IMR-90 (cell line): ENCODE measurements at regions not wholly inside any gene's neighbourhood (a gene's known extent, or its start where the extent isn't known, plus 50 kb on each side); places are given as distances from the start of the nearest gene placed in this dataset.

Experiments used
- ATAC-seq: fragments of 200-7000 bp; cut with Tn5 transposase; 2 replicates; pipeline ENCODE4 v1.9.1; 2020; ENCODE audit warnings: low read depth, mild to moderate bottlenecking, moderate library complexity
- BruUV-seq: library from RNA; stranded (reverse); fragments of 400-500 nt; replicated peaks from 2 replicates; lab custom pipeline; 2021; lab: Mats Ljungman, UMichigan
- CTCF ChIA-PET: fragments of 300-600 bp; formaldehyde crosslinking; extraction: SDS; loops from one replicate; lab custom pipeline; 2021; ENCODE audit warnings: antibody characterized with exemption; lab: Yijun Ruan, JAX
- POLR2A ChIA-PET: fragments of 300-600 bp; sonication (Branson Sonifier 250); formaldehyde crosslinking; loops from one replicate; lab custom pipeline; 2022; ENCODE audit warnings: antibody characterized with exemption; ENCODE audit not compliant: unreplicated experiment; lab: Charles Lee
- DNase-seq: peaks from one replicate; pipeline ENCODE4 v3.0.0; 2013
- H2AFZ ChIP-seq: replicated peaks from 2 replicates; pipeline ENCODE3; 2013; ENCODE audit warnings: low read length, mild to moderate bottlenecking; ENCODE audit not compliant: poor library complexity
- H2AK5ac ChIP-seq: 2 replicates; pipeline ENCODE4 v1.6.1; 2013; ENCODE audit warnings: low read depth, low read length, inconsistent platforms
- H2AK9ac ChIP-seq: replicated peaks from 2 replicates; pipeline ENCODE3; 2013; ENCODE audit warnings: mild to moderate bottlenecking, low read depth, low read length, moderate library complexity; ENCODE audit not compliant: poor library complexity
- H2BK120ac ChIP-seq: 2 replicates; pipeline ENCODE4 v1.6.1; 2013; ENCODE audit warnings: low read depth, low read length, inconsistent platforms
- H2BK15ac ChIP-seq: 3 replicates; pipeline ENCODE4 v1.6.1; 2013; ENCODE audit warnings: low read depth, low read length, inconsistent platforms
- H2BK20ac ChIP-seq: 2 replicates; pipeline ENCODE4 v1.6.1; 2013; ENCODE audit warnings: low read depth, mild to moderate bottlenecking, inconsistent platforms, low read length, moderate library complexity
- H2BK5ac ChIP-seq: 2 replicates; pipeline ENCODE4 v1.6.1; 2013; ENCODE audit warnings: mild to moderate bottlenecking, low read depth, low read length, inconsistent platforms; ENCODE audit not compliant: poor library complexity, severe bottlenecking
- H3K14ac ChIP-seq: replicated peaks from 2 replicates; pipeline ENCODE4 v1.6.1; 2013; ENCODE audit warnings: low read depth, low read length, inconsistent platforms
- H3K18ac ChIP-seq: 2 replicates; pipeline ENCODE4 v1.6.1; 2013; ENCODE audit warnings: low read depth, low read length, control low read depth
- H3K23ac ChIP-seq: 2 replicates; pipeline ENCODE4 v1.6.1; 2013; ENCODE audit warnings: low read depth, low read length, inconsistent platforms
- H3K27ac ChIP-seq: 2 replicates; pipeline ENCODE4 v1.5.1; 2013; ENCODE audit warnings: mild to moderate bottlenecking, control low read depth, low read length; ENCODE audit not compliant: insufficient read depth
- H3K27me3 ChIP-seq: 2 replicates; pipeline ENCODE4 v1.6.1; 2013; ENCODE audit warnings: low read length; ENCODE audit not compliant: control insufficient read depth, insufficient read depth
- H3K36me3 ChIP-seq: 2 replicates; pipeline ENCODE4 v1.6.1; 2013; ENCODE audit warnings: low read length, mixed read lengths; ENCODE audit not compliant: control insufficient read depth, insufficient read depth
- H3K4ac ChIP-seq: 2 replicates; pipeline ENCODE4 v1.6.1; 2013; ENCODE audit warnings: low read depth, low read length, inconsistent platforms
- H3K4me1 ChIP-seq: 2 replicates; pipeline ENCODE4 v1.6.1; 2013; ENCODE audit warnings: low read length, mixed read lengths; ENCODE audit not compliant: control insufficient read depth, insufficient read depth
- H3K4me2 ChIP-seq: 2 replicates; pipeline ENCODE4 v1.6.1; 2013; ENCODE audit warnings: low read depth, mild to moderate bottlenecking, control low read depth, low read length, moderate library complexity
- H3K4me3 ChIP-seq: 2 replicates; pipeline ENCODE4 v1.5.1; 2013; ENCODE audit warnings: low read depth, mild to moderate bottlenecking, control low read depth, low read length, moderate library complexity; ENCODE audit not compliant: insufficient read depth
- H3K56ac ChIP-seq: 2 replicates; pipeline ENCODE4 v1.6.1; 2013; ENCODE audit warnings: low read length, inconsistent platforms; ENCODE audit not compliant: insufficient read depth; ENCODE audit errors: extremely low read depth
- H3K79me1 ChIP-seq, 2 experiments: 2 replicates each; pipeline ENCODE4 v1.6.1; 2013; ENCODE audit warnings: low read length in 2 of 2, inconsistent platforms in 1 of 2, low read depth in 1 of 2
- H3K9ac ChIP-seq: 2 replicates; pipeline ENCODE4 v1.6.1; 2013; ENCODE audit warnings: low read depth, low read length, control low read depth
- H3K9me1 ChIP-seq: 2 replicates; pipeline ENCODE4 v1.6.1; 2013; ENCODE audit warnings: low read length, inconsistent platforms; ENCODE audit not compliant: insufficient read depth
- H3K9me3 ChIP-seq: 2 replicates; pipeline ENCODE4 v1.6.1; 2013; ENCODE audit warnings: low read length; ENCODE audit not compliant: control insufficient read depth, insufficient read depth
- H4K20me1 ChIP-seq: 2 replicates; pipeline ENCODE4 v1.6.1; 2013; ENCODE audit warnings: low read length, inconsistent platforms; ENCODE audit not compliant: insufficient read depth
- H4K5ac ChIP-seq: 2 replicates; pipeline ENCODE4 v1.6.1; 2013; ENCODE audit warnings: mild to moderate bottlenecking, low read depth, low read length, control low read depth
- H4K8ac ChIP-seq, 2 experiments: 2 replicates each; pipeline ENCODE4 v1.6.1; 2013; ENCODE audit warnings: low read depth in 2 of 2, low read length in 2 of 2, control low read depth in 1 of 2, inconsistent platforms in 1 of 2
- H4K91ac ChIP-seq: 2 replicates; pipeline ENCODE4 v1.6.1; 2013; ENCODE audit warnings: low read depth, low read length, inconsistent platforms; ENCODE audit not compliant: insufficient read depth
- BHLHE40 ChIP-seq: fragments of 150-350 bp; IDR thresholded peaks from 2 replicates; pipeline ENCODE4 v1.6.1; 2016; ENCODE audit warnings: mild to moderate bottlenecking, low read depth, low read length
- CEBPB ChIP-seq: IDR thresholded peaks from 2 replicates; pipeline ENCODE4 v1.6.1; 2012; ENCODE audit warnings: low read depth, low read length, improper control_type of control experiment
- CHD1 ChIP-seq: IDR thresholded peaks from 2 replicates; pipeline ENCODE4 v1.6.1; 2012; ENCODE audit warnings: low read depth, low read length, improper control_type of control experiment
- CTCF ChIP-seq: conservative IDR thresholded peaks from 2 replicates; pipeline ENCODE4 v1.5.1; 2012; ENCODE audit warnings: mild to moderate bottlenecking, low read depth, low read length, improper control_type of control experiment
- MAFK ChIP-seq: IDR thresholded peaks from 2 replicates; pipeline ENCODE4 v1.6.1; 2012; ENCODE audit warnings: low read depth, low read length, improper control_type of control experiment
- MAZ ChIP-seq: IDR thresholded peaks from 2 replicates; pipeline ENCODE4 v1.6.1; 2012; ENCODE audit warnings: low read depth, mild to moderate bottlenecking, low read length, improper control_type of control experiment, moderate library complexity, borderline replicate concordance
- NFE2L2 ChIP-seq: fragments of 150-350 bp; IDR thresholded peaks from 2 replicates; pipeline ENCODE4 v1.6.1; 2016; ENCODE audit warnings: low read depth, mild to moderate bottlenecking, low read length
- RCOR1 ChIP-seq: IDR thresholded peaks from 2 replicates; pipeline ENCODE4 v1.6.1; 2012; ENCODE audit warnings: mild to moderate bottlenecking, low read length, improper control_type of control experiment; ENCODE audit not compliant: insufficient replicate concordance
- WGBS, 2 experiments: methylation state at CpG; one replicate each; pipeline versions ENCODE4 v1.1.5 to v1.1.7; 2013; ENCODE audit warnings: missing lambda C conversion rate in 2 of 2; ENCODE audit not compliant: insufficient read length in 1 of 2; ENCODE audit errors: extremely low coverage in 2 of 2; 5-methylcytosine and 5-hydroxymethylcytosine counted together
- dilution Hi-C: fragments of 300-500 bp; cut with HindIII; formaldehyde crosslinking; loops from one replicate; pipeline ENCODE4 v1.14.3; 2018; ENCODE audit warnings: low sequenced_read_pairs; ENCODE audit not compliant: unreplicated experiment
- in situ Hi-C: fragments of 300-500 bp; cut with MboI; formaldehyde crosslinking; loops from 3 replicates; pipeline ENCODE4 v1.14.3; 2019; ENCODE audit warnings: low sequenced_read_pairs, inconsistent platforms, mixed read lengths
- intact Hi-C: fragments of 100-400 bp; cut with micrococcal nuclease; formaldehyde crosslinking; loops from 2 replicates; pipeline ENCODE4 v1.10.0; 2022
- TF ChIP-seq, protein P1 (sequence below): fragments of 150-350 bp; IDR thresholded peaks from 2 replicates; pipeline ENCODE4 v1.6.1; 2017; ENCODE audit warnings: mild to moderate bottlenecking, antibody characterized with exemption, low read length, low read depth

DNA sequence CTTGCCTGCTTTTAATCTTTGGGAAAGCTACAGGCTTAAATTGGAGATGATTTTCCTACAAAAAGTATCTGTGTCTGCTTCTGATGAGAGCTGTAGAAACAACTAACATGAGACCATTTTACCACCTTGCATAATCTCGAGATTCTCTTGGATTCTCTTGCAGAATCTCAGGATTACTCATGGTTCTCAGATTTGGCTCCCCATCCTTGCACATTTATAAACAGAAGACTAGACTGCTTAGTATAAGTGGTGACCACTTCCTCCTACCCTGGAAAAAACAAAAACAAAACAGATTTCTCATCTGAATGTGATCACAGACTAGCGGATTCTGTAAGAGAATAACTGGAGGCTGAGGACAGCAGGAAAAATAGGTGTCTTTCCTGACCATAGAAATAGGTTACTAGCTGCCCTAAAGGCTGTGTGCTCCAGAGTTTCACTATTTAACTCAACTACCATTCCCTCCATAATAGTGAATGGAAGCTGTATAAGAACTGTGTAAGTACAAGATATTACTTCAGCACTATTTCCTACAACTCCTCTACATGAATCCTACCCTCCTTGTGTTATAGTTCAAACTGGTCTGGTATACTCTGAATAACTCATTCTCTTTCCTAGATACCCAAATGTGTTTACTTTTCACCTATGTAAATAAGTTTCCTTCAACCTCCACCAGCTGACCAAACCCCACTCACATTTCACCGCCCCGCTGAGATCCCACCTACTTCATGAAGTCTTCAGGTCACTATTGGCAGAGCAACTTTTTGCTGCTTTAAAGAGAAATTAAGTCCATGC lies 122.2 kb upstream of the C2CD4B start:
- Histone ChIP-seq H3K18ac (no peak overlapping the region), H3K9me1 (no peaks in the 10 kb centered on the region), H3K4me3 (no peak overlapping the region), H2AFZ (no peak overlapping the region), H3K9ac (no peak overlapping the region), H3K27ac (no peak overlapping the region), H3K9me3 (no peaks in the 10 kb centered on the region), H4K8ac (no peak overlapping the region), H2BK120ac (no peak overlapping the region), H3K36me3 (no peaks in the 10 kb centered on the region), H2BK5ac (no peak overlapping the region), H3K4me2 (no peak overlapping the region), H2AK5ac (no peak overlapping the region), H3K79me1 (no peaks in the 10 kb centered on the region), H3K4me1 (no peaks in the 10 kb centered on the region), H2AK9ac (no peak overlapping the region), H4K5ac (no peak overlapping the region), H3K14ac (no peak overlapping the region), H2BK20ac (no peak overlapping the region), H3K4ac (no peak overlapping the region), H4K91ac (no peak overlapping the region), H4K20me1 (no peaks in the 10 kb centered on the region), H3K23ac (no peak overlapping the region), H2BK15ac (no peak overlapping the region), H3K56ac (no peak overlapping the region), H3K27me3 (peaks cover 11% of the 10 kb centered on the region)
- TF ChIP-seq CHD1 = no peak
- TF ChIP-seq NFE2L2 = no peak
- no peak for TF ChIP-seq MAZ
- TF ChIP-seq CTCF = no peak
- no peak for TF ChIP-seq BHLHE40
- TF ChIP-seq CEBPB = no peak
- TF ChIP-seq, protein P1, sequence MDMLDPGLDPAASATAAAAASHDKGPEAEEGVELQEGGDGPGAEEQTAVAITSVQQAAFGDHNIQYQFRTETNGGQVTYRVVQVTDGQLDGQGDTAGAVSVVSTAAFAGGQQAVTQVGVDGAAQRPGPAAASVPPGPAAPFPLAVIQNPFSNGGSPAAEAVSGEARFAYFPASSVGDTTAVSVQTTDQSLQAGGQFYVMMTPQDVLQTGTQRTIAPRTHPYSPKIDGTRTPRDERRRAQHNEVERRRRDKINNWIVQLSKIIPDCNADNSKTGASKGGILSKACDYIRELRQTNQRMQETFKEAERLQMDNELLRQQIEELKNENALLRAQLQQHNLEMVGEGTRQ = no peak
- no peak for TF ChIP-seq RCOR1
- TF ChIP-seq MAFK = no peak
- POLR2A ChIA-PET = no interaction called here
- DNase-seq (peak; percentile 18), ATAC-seq (no peak)
- in situ Hi-C loops = no loop called here
- dilution Hi-C loops = no loop called here
- BruUV-seq = no TSS peak
- intact Hi-C loops = loop anchor here (10.0 kb wide), 1 partner anchor 122 kb away; the partner anchor contains the start of gene C2CD4B
- CTCF ChIA-PET = interaction anchor here (0.9 kb wide), 1 partner anchor 19 kb away, joined by 3 read pairs; no protein-coding TSS in a partner anchor
- WGBS, 2 experiments = no CpG with 5 or more reads among the region's 4 CpGs
